ENCODE measurements at regions not wholly inside any gene's neighbourhood (a gene's known extent, or its start where the extent isn't known, plus 50 kb on each side); places are given as distances from the start of the nearest gene placed in this dataset.

GRCh38 chr6:67875877-67876383 is 759.2 kb upstream of the ADGRB3 start:
- Histone ChIP-seq H3K4me2 (ENCODE audit: insufficient read depth, low read length, poor library complexity, severe bottlenecking) (no peak overlapping the region), H4K8ac (ENCODE audit: low read depth, low read length) (no peak overlapping the region), H2BK15ac (ENCODE audit: low read length) (no peak overlapping the region), H2AK5ac (ENCODE audit: low read depth, low read length) (no peak overlapping the region), H3K23ac (ENCODE audit: low read depth, low read length, poor library complexity) (no peak overlapping the region), H2BK120ac (ENCODE audit: low read depth, low read length) (no peak overlapping the region), H3K27ac (replicated peaks; ENCODE audit: low read length) (no peak overlapping the region), H3K18ac (ENCODE audit: low read length) (no peak overlapping the region), H3K4me1 (ENCODE audit: control insufficient read depth in 2 of 2, insufficient read depth in 1 of 2, low read depth in 1 of 2, low read length in 2 of 2) (no peaks in the 10 kb centered on the region), H3K9me3 (replicated peaks in 1 of 2; ENCODE audit: control insufficient read depth in 2 of 2, insufficient read depth in 1 of 2, low read depth in 1 of 2, low read length in 2 of 2) (no peaks in the 10 kb centered on the region), H3K79me1 (ENCODE audit: low read depth, low read length) (no peaks in the 10 kb centered on the region), H2BK5ac (ENCODE audit: low read length) (no peak overlapping the region), H2AFZ (ENCODE audit: low read length) (no peak overlapping the region), H3K4ac (ENCODE audit: low read length) (no peak overlapping the region), H3K14ac (ENCODE audit: low read length) (no peak overlapping the region), H3K36me3 (replicated peaks in 1 of 2; ENCODE audit: control insufficient read depth in 2 of 2, insufficient read depth in 2 of 2, low read length in 2 of 2) (no peaks in the 10 kb centered on the region), H2BK12ac (ENCODE audit: low read length) (no peak overlapping the region), H3K9ac (ENCODE audit: low read depth, low read length, poor library complexity) (no peak overlapping the region), H4K91ac (ENCODE audit: low read depth, low read length, poor library complexity) (no peak overlapping the region), H3K27me3 (ENCODE audit: control insufficient read depth in 3 of 3, insufficient read depth in 3 of 3, low read depth in 1 of 3, low read length in 3 of 3) (no peaks in the 10 kb centered on the region), H3K4me3 (ENCODE audit: low read length in 2 of 2) (no peak overlapping the region)
- no peak for DNase-seq (ENCODE audit: low spot score)

- Histone ChIP-seq H3K4me3 (ENCODE audit: low read length in 2 of 2) (no peak overlapping the region), H3K9ac (ENCODE audit: low read depth, low read length, poor library complexity) (no peak overlapping the region), H2AK5ac (ENCODE audit: low read depth, low read length) (no peak overlapping the region), H3K36me3 (replicated peaks in 1 of 2; ENCODE audit: control insufficient read depth in 2 of 2, insufficient read depth in 2 of 2, low read length in 2 of 2) (no peaks in the 10 kb centered on the region), H3K4me2 (ENCODE audit: insufficient read depth, low read length, poor library complexity, severe bottlenecking) (no peak overlapping the region), H3K9me3 (replicated peaks in 1 of 2; ENCODE audit: control insufficient read depth in 2 of 2, insufficient read depth in 1 of 2, low read depth in 1 of 2, low read length in 2 of 2) (no peaks in the 10 kb centered on the region), H3K79me1 (ENCODE audit: low read depth, low read length) (no peaks in the 10 kb centered on the region), H2BK5ac (ENCODE audit: low read length) (no peak overlapping the region), H2BK120ac (ENCODE audit: low read depth, low read length) (no peak overlapping the region), H3K18ac (ENCODE audit: low read length) (no peak overlapping the region), H3K4me1 (ENCODE audit: control insufficient read depth in 2 of 2, insufficient read depth in 1 of 2, low read depth in 1 of 2, low read length in 2 of 2) (no peaks in the 10 kb centered on the region), H3K27ac (replicated peaks; ENCODE audit: low read length) (no peak overlapping the region), H4K91ac (ENCODE audit: low read depth, low read length, poor library complexity) (no peak overlapping the region), H2AFZ (ENCODE audit: low read length) (no peak overlapping the region), H4K8ac (ENCODE audit: low read depth, low read length) (no peak overlapping the region), H3K4ac (ENCODE audit: low read length) (no peak overlapping the region), H3K14ac (ENCODE audit: low read length) (no peak overlapping the region), H2BK12ac (ENCODE audit: low read length) (no peak overlapping the region), H3K27me3 (ENCODE audit: control insufficient read depth in 3 of 3, insufficient read depth in 3 of 3, low read depth in 1 of 3, low read length in 3 of 3) (no peaks in the 10 kb centered on the region), H2BK15ac (ENCODE audit: low read length) (no peak overlapping the region), H3K23ac (ENCODE audit: low read depth, low read length, poor library complexity) (no peak overlapping the region)
- no peak for DNase-seq (ENCODE audit: low spot score)
Measured at GRCh38 chr6:67870321-67870720, 764.8 kb upstream of the ADGRB3 start.

GRCh38 chr6:67863346-67863745 is 771.7 kb upstream of the ADGRB3 start:
- Histone ChIP-seq H4K91ac (ENCODE audit: low read depth, low read length, poor library complexity) (no peak overlapping the region), H3K18ac (ENCODE audit: low read length) (no peak overlapping the region), H3K27ac (replicated peaks; ENCODE audit: low read length) (no peak overlapping the region), H3K4ac (ENCODE audit: low read length) (no peak overlapping the region), H3K4me3 (ENCODE audit: low read length in 2 of 2) (no peak overlapping the region), H3K14ac (ENCODE audit: low read length) (no peak overlapping the region), H2BK12ac (ENCODE audit: low read length) (no peak overlapping the region), H2BK120ac (ENCODE audit: low read depth, low read length) (no peak overlapping the region), H3K27me3 (ENCODE audit: control insufficient read depth in 3 of 3, insufficient read depth in 3 of 3, low read depth in 1 of 3, low read length in 3 of 3) (no peaks in the 10 kb centered on the region), H2BK15ac (ENCODE audit: low read length) (no peak overlapping the region), H3K23ac (ENCODE audit: low read depth, low read length, poor library complexity) (no peak overlapping the region), H3K4me2 (ENCODE audit: insufficient read depth, low read length, poor library complexity, severe bottlenecking) (no peak overlapping the region), H2BK5ac (ENCODE audit: low read length) (no peak overlapping the region), H3K9ac (ENCODE audit: low read depth, low read length, poor library complexity) (no peak overlapping the region), H3K36me3 (replicated peaks in 1 of 2; ENCODE audit: control insufficient read depth in 2 of 2, insufficient read depth in 2 of 2, low read length in 2 of 2) (no peaks in the 10 kb centered on the region), H2AK5ac (ENCODE audit: low read depth, low read length) (no peak overlapping the region), H3K4me1 (ENCODE audit: control insufficient read depth in 2 of 2, insufficient read depth in 1 of 2, low read depth in 1 of 2, low read length in 2 of 2) (no peaks in the 10 kb centered on the region), H3K79me1 (ENCODE audit: low read depth, low read length) (no peaks in the 10 kb centered on the region), H4K8ac (ENCODE audit: low read depth, low read length) (no peak overlapping the region), H3K9me3 (replicated peaks in 1 of 2; ENCODE audit: control insufficient read depth in 2 of 2, insufficient read depth in 1 of 2, low read depth in 1 of 2, low read length in 2 of 2) (no peaks in the 10 kb centered on the region), H2AFZ (ENCODE audit: low read length) (no peak overlapping the region)
- no peak for DNase-seq (ENCODE audit: low spot score)
- no CpG with 5 or more reads among the region's 2 CpGs for WGBS, 2 donors (ENCODE audit: extremely low coverage in 2 of 2, insufficient read length in 2 of 2, insufficient replicate concordance in 1 of 2)

- DNase-seq (ENCODE audit: low spot score): no peak
- no peak overlapping the region for H4K8ac ChIP-seq (ENCODE audit: low read depth, low read length)
- H4K91ac ChIP-seq (ENCODE audit: low read depth, low read length, poor library complexity): no peak overlapping the region
- H3K27ac ChIP-seq (replicated peaks; ENCODE audit: low read length): no peak overlapping the region
- H3K79me1 ChIP-seq (ENCODE audit: low read depth, low read length): no peaks in the 10 kb centered on the region
- no peaks in the 10 kb centered on the region for H3K36me3 ChIP-seq (replicated peaks in 1 of 2; ENCODE audit: control insufficient read depth in 2 of 2, insufficient read depth in 2 of 2, low read length in 2 of 2)
- no peak overlapping the region for H3K14ac ChIP-seq (ENCODE audit: low read length)
- H3K27me3 ChIP-seq (ENCODE audit: control insufficient read depth in 3 of 3, insufficient read depth in 3 of 3, low read depth in 1 of 3, low read length in 3 of 3): no peaks in the 10 kb centered on the region
- no peak overlapping the region for H2AK5ac ChIP-seq (ENCODE audit: low read depth, low read length)
- no peaks in the 10 kb centered on the region for H3K4me1 ChIP-seq (ENCODE audit: control insufficient read depth in 2 of 2, insufficient read depth in 1 of 2, low read depth in 1 of 2, low read length in 2 of 2)
- no peak overlapping the region for H2BK12ac ChIP-seq (ENCODE audit: low read length)
- no peaks in the 10 kb centered on the region for H3K9me3 ChIP-seq (replicated peaks in 1 of 2; ENCODE audit: control insufficient read depth in 2 of 2, insufficient read depth in 1 of 2, low read depth in 1 of 2, low read length in 2 of 2)
- no peak overlapping the region for H3K23ac ChIP-seq (ENCODE audit: low read depth, low read length, poor library complexity)
- no peak overlapping the region for H3K4me3 ChIP-seq (ENCODE audit: low read length in 2 of 2)
- H2BK15ac ChIP-seq (ENCODE audit: low read length): no peak overlapping the region
- H2AFZ ChIP-seq (ENCODE audit: low read length): no peak overlapping the region
- no peak overlapping the region for H2BK120ac ChIP-seq (ENCODE audit: low read depth, low read length)
- H2BK5ac ChIP-seq (ENCODE audit: low read length): no peak overlapping the region
- no peak overlapping the region for H3K18ac ChIP-seq (ENCODE audit: low read length)
- H3K4me2 ChIP-seq (ENCODE audit: insufficient read depth, low read length, poor library complexity, severe bottlenecking): no peak overlapping the region
- H3K9ac ChIP-seq (ENCODE audit: low read depth, low read length, poor library complexity): no peak overlapping the region
- no peak overlapping the region for H3K4ac ChIP-seq (ENCODE audit: low read length)
Measured at GRCh38 chr6:67854098-67854497, 781.0 kb upstream of the ADGRB3 start.

All from neuronal stem cell (in vitro differentiated cells).